HFF-Myc (cell line): ENCODE measurements at regions not wholly inside any gene's neighbourhood (a gene's known extent, or its start where the extent isn't known, plus 50 kb on each side); places are given as distances from the start of the nearest gene placed in this dataset.
"Not testable (repeated sequence)": the region's sequence is repeated elsewhere in the genome, so short reads cannot be mapped to it uniquely, and the experiment has no call there.

Experiments
- DNase-seq: peaks from one replicate; pipeline ENCODE4 v3.0.0-alpha.2; 2011; ENCODE audit warnings: low read depth; ENCODE audit errors: extremely low read depth
- H3K4me3 ChIP-seq: replicated peaks from 2 replicates; pipeline ENCODE4 v1.5.1; 2011; ENCODE audit warnings: low read depth, mild to moderate bottlenecking, control low read depth, low read length
- TF ChIP-seq, protein P1 (sequence below): IDR thresholded peaks from 2 replicates; pipeline ENCODE4 v1.5.1; 2012; ENCODE audit warnings: mild to moderate bottlenecking, low read depth, low read length, control low read depth; ENCODE audit errors: missing control alignments

DNA sequence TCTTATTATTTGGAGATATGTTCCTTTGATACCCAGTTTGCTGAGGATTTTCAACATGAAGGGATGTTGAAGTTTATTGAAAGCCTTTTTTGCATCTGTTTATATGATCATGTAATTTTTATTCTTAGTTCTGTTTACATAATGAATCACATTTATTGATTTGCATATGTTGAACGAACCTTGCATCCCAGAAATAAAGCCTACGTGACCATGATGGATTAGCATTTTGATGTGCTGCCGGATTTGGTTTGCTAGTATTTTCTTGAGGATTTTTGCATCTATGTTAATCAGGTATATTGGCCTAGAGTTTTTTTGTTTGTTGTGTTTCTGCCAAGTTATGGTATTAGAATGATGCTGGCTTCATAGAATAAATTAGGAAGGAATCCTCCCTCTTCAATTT is 161.4 kb upstream of the ITGA1 start:
- DNase-seq: no peak
- TF ChIP-seq, protein P1, sequence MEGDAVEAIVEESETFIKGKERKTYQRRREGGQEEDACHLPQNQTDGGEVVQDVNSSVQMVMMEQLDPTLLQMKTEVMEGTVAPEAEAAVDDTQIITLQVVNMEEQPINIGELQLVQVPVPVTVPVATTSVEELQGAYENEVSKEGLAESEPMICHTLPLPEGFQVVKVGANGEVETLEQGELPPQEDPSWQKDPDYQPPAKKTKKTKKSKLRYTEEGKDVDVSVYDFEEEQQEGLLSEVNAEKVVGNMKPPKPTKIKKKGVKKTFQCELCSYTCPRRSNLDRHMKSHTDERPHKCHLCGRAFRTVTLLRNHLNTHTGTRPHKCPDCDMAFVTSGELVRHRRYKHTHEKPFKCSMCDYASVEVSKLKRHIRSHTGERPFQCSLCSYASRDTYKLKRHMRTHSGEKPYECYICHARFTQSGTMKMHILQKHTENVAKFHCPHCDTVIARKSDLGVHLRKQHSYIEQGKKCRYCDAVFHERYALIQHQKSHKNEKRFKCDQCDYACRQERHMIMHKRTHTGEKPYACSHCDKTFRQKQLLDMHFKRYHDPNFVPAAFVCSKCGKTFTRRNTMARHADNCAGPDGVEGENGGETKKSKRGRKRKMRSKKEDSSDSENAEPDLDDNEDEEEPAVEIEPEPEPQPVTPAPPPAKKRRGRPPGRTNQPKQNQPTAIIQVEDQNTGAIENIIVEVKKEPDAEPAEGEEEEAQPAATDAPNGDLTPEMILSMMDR: no peak

DNA sequence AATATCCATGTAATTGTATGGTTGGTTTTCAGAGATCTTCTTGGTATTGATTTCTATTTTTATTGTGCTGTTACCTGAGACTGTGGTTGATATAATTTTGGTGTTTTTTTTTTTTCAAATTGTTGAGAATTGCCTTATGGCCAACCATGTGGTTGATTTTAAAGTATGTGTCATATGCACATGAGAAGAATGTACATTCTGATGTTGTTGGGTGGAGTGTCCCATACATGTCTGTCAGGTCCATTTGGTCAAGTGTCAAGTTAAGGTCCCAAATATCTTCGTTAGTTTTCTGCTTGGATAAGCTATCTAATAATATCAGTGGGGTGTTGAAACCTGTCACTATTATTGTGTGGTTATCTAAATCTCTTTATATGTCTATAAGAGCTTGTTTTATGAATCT is 160.0 kb upstream of the ITGA1 start:
- no peak for DNase-seq
- H3K4me3 ChIP-seq: no peak overlapping the region
- TF ChIP-seq, protein P1: no peak

More for the DNA sequence above, 161.4 kb upstream of the ITGA1 start:
- H3K4me3 ChIP-seq: no peak overlapping the region

DNA sequence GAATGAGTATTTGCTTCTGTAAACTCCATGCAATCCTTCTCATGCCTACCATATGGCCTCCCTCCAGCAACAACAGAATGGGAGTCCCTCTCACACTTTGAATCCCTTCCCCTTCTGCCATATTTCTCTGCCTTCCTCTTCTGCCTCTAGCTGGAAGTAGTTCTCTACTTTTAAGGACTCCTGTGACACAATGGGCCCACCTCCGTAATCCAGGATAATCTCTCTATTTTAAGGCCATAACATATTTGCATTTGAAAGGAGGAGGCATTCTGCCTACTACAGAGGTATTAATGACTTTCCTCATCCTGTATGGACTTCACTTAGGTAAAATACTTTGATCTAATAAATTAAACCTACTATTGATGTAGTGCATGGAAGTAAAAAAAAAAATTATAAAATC is 155.4 kb upstream of the ITGA1 start:
- TF ChIP-seq, protein P1: no peak

DNA sequence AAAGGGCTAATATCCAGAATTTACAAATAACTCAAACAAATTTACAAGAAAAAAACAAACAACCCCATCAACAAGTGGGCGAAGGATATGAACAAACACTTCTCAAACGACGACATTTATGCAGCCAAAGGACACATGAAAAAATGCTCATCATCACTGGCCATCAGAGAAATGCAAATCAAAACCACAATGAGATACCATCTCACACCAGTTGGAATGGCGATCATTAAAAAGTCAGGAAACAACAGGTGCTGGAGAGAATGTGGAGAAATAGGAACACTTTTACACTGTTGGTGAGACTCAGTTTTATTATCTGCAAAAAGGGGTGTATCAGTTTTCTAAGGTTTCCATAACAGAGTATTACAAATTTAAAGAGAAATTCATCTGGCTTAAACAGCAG is 153.5 kb upstream of the ITGA1 start:
- not testable (repeated sequence) for DNase-seq, H3K4me3 ChIP-seq

More for the DNA sequence above, 155.4 kb upstream of the ITGA1 start:
- DNase-seq: no peak
- H3K4me3 ChIP-seq: no peak overlapping the region

DNA sequence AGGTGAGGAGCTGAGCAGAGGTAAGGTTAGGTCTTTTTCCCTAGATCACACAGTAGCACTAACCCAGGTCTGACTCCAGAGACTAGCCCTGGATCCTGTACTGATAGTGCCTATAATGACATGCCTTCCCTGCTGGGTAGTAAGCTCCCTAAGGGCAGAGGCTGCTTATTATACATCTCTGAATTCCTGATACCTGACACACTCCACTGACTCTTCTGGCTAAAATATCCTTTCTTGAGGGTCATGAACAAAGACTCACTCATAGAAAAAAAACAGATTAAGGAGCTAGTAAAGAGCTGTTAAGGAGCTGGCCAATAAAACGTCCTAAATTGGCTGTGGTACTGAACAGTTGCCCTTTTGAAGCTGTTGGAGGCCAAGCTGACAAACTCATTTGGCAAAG is 149.0 kb upstream of the ITGA1 start:
- H3K4me3 ChIP-seq: no peak overlapping the region
- DNase-seq: no peak
- TF ChIP-seq, protein P1: no peak

DNA sequence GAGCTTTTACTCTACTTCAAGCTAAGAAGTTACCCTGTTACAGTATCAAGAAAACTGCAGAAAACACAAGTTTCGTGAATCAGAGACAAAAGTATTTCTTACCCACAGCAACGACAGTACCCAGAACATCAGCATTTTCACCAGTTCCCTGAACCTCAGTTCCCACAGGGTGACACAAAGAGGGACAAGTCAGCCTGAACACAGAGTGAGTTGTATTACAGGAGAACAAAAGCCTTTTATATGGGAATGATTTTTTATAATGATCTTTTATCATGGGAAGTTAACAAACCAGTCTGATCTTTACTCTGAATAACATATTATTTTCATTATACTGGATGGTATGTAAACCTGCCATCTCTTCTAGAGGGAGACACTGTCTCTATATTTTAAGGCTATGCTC is 139.0 kb upstream of the ITGA1 start:
- DNase-seq: no peak
- no peak overlapping the region for H3K4me3 ChIP-seq
- TF ChIP-seq, protein P1: no peak

DNA sequence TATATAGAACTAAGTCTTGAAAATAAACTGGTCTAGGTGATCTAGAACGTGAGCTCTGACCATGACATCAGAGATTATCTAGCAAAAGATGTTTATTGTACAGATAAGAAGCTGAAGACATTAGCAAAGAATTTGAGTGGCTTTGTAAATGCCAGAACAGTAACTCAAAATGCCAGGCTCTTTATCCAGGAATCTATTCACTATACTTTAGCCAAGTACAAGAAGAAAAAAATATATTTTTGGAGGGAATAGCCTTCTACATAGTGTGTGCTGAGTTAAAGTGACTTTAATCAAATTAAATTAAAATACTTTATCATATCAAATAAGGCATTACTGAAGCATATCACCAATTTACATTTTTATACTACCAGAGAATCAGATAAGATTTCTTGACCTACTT is 132.6 kb upstream of the ITGA1 start:
- no peak for DNase-seq
- TF ChIP-seq, protein P1: no peak
- H3K4me3 ChIP-seq: no peak overlapping the region
